ENCODE measurements at regions not wholly inside any gene's neighbourhood (a gene's known extent, or its start where the extent isn't known, plus 50 kb on each side); places are given as distances from the start of the nearest gene placed in this dataset.

- no peak for TF ChIP-seq POLR2A (IDR thresholded peaks at IDR 0.05; ENCODE audit: low read depth, low read length)
- FAIRE-seq (no peak), DNase-seq (ENCODE audit: insufficient read length, low spot score) (no peak)
Measured at GRCh38 chr12:115774148-115774895, 503.2 kb downstream of the MED13L start.

DNA sequence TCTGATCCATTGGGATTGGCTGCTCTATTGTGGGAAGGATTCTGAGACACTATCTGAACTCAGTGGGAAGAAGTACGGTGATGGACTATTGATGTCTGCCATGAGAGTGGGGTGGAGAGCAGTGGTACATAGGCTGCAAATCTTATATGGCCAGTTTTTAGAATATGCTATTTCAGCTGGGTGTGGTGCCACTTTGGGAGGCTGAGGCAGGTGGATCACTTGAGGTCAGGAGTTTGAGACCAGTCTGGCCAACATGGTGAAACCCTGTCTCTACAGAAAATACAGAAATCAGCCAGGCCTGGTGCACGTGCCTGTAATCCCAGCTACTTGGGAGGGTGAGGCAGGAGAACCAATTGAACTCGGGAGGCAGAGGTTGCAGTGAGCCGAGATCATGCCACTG is 505.9 kb downstream of the MED13L start:
- FAIRE-seq, result no peak
- no peak for TF ChIP-seq POLR2A (IDR thresholded peaks at IDR 0.05; ENCODE audit: low read depth, low read length)
- DNase-seq (ENCODE audit: insufficient read length, low spot score), result no peak

DNA sequence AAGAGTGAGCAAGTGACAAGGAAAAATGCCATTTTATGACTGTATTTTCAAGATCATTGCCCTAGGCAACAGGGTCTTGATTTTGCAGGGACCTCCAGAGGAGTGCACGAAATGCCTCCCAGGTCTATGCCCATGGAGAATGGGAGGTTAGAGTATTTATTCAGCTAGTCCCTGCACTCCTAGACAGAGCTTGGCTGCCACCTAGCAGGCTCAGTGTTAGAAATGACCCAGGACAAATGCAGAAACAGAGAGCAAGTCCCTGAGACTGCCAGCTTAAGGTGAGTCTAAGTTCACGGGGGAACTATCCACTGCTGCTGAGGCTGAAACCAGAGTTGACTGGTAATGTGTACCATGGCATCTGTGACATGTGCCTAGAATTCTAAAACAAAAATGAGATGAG is 506.4 kb downstream of the MED13L start:
- no peak for TF ChIP-seq POLR2A (IDR thresholded peaks at IDR 0.05; ENCODE audit: low read depth, low read length)
- DNase-seq (ENCODE audit: insufficient read length, low spot score) (no peak), FAIRE-seq (no peak)

GRCh38 chr12:115770643-115771042 is 506.9 kb downstream of the MED13L start:
- FAIRE-seq (no peak), DNase-seq (ENCODE audit: insufficient read length, low spot score) (no peak)
- TF ChIP-seq POLR2A (IDR thresholded peaks at IDR 0.05; ENCODE audit: low read depth, low read length), result no peak

DNA sequence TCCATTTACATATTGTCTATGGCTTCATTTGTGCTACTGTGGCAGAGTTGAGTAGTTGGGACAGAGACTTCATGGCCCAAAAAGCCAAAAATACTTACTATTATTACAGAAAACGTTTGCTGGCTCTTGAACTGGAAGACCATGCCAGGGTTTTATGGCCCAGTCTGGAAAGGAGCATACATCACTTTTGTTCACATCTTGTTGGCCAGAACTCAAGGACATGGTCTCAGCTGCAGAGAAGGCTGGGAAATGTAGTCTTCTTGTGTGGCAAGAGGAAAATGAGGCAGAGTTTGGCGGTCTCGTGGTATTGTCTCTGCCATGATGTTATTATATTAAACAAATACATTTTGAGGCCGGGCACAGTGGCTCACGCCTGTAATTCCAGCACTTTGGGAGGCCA is 509.6 kb downstream of the MED13L start:
- no peak for TF ChIP-seq POLR2A (IDR thresholded peaks at IDR 0.05; ENCODE audit: low read depth, low read length)
- FAIRE-seq (no peak), DNase-seq (ENCODE audit: insufficient read length, low spot score) (no peak)

GRCh38 chr12:115763982-115764621 is 513.4 kb downstream of the MED13L start:
- FAIRE-seq (no peak), DNase-seq (ENCODE audit: insufficient read length, low spot score) (no peak)
- no peak for TF ChIP-seq POLR2A (IDR thresholded peaks at IDR 0.05; ENCODE audit: low read depth, low read length)

- no peak for TF ChIP-seq POLR2A (IDR thresholded peaks at IDR 0.05; ENCODE audit: low read depth, low read length)
- DNase-seq (ENCODE audit: insufficient read length, low spot score) (no peak), FAIRE-seq (no peak)
Measured at GRCh38 chr12:115763376-115763775, 514.1 kb downstream of the MED13L start.

DNA sequence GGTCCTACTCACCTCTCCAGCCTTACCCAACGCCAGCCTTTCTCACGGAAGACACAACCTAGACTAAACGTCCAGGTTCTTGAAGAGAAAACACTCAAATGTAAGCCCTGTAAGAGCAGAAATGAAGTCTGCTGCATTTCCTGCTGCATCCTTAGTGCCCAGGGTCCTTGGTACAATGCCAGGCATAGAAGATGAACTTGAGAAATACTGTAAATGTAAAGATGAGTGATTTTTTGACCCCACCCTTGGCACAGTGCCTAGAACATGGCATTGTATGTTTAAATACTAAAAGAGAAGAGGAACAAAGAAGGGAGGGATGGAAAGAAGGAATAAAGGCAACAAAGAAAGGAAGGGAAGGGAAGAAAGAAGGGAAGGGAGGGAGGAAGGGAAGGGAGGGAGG is 514.6 kb downstream of the MED13L start:
- no peak for TF ChIP-seq POLR2A (IDR thresholded peaks at IDR 0.05; ENCODE audit: low read depth, low read length)
- FAIRE-seq (no peak), DNase-seq (ENCODE audit: insufficient read length, low spot score) (no peak)

DNA sequence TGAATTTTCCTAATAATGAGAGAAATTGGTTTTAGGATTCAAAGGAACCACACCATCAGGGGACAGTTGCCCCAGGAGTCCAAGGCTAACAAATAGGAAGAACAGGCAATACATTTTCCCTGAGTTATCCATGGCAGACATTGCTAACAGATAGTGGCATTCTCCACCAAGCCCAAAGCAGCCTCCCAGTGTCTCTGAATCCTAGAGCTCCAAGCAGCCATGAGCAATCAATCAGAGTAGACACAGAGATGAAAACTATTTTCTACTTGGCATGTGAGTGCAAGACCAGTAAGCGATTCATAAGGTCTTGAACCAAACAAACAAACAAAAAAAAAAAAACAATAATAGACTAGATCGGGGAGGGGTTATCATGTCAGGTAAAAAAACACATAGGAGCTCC is 515.7 kb downstream of the MED13L start:
- TF ChIP-seq POLR2A (IDR thresholded peaks at IDR 0.05; ENCODE audit: low read depth, low read length), result no peak
- FAIRE-seq, result no peak
- DNase-seq (ENCODE audit: insufficient read length, low spot score), result no peak

- FAIRE-seq (no peak), DNase-seq (ENCODE audit: insufficient read length, low spot score) (no peak)
- TF ChIP-seq POLR2A (IDR thresholded peaks at IDR 0.05; ENCODE audit: low read depth, low read length), result no peak
Measured at GRCh38 chr12:115760231-115760630, 517.3 kb downstream of the MED13L start.

DNA sequence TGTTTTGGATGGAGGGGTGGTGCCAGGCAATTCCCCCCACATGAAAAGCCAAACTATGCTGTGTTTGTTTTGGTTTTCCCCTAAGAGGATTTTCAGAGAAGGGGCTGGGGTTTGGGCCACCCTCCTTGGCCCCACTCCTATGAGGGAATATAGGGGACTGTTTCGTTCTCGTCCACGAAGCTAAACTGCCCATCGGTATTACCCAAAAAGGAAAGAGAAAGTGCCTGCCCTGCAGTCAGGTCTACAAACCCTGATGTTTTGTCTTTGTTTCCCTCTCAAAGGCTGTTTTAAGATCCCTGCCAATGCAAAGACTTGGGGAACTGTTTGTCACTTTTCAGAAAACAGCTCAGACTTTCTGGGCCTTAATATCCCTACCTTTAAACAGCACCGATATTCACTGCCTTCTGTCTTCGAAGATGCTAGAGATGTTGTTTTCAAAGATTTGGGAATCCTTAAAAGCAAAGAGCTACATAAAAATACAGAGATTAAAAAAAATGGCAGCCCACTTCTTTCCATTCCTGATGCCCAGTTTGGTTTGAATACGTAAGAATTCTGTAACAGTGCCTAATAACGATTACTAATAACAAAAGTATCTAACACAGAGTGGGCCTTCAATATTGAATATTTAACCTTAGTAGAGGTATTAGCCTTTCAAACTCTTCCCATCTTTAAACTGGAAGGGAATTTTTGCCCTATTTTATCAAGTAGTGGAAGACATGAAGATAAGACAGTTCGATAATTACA is 518.4 kb downstream of the MED13L start:
- DNase-seq (ENCODE audit: insufficient read length, low spot score) (no peak), FAIRE-seq (no peak)
- no peak for TF ChIP-seq POLR2A (IDR thresholded peaks at IDR 0.05; ENCODE audit: low read depth, low read length)

DNA sequence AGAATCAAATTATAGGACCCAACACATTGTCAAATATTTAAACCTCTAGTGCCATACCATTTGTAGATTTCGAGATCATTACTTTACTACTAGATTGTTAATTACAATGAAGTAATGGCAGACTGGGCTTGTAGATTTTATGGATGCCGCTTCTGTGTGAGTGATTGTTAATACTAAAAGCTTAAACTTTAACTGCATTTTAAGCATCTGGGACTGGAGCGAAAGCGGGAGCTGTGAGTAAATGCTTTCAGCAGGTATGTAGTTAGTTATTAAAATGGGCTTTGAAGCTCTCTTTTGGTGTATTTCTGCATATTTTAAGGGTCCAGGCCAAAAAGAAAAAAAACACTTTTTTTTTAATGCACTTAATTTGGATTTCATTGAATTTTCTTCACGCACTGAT is 519.3 kb downstream of the MED13L start:
- no peak for TF ChIP-seq POLR2A (IDR thresholded peaks at IDR 0.05; ENCODE audit: low read depth, low read length)
- no peak for FAIRE-seq
- no peak for DNase-seq (ENCODE audit: insufficient read length, low spot score)

- FAIRE-seq, result no peak
- no peak for DNase-seq (ENCODE audit: insufficient read length, low spot score)
- no peak for TF ChIP-seq POLR2A (IDR thresholded peaks at IDR 0.05; ENCODE audit: low read depth, low read length)
Measured at GRCh38 chr12:115756804-115757203, 520.7 kb downstream of the MED13L start.

DNA sequence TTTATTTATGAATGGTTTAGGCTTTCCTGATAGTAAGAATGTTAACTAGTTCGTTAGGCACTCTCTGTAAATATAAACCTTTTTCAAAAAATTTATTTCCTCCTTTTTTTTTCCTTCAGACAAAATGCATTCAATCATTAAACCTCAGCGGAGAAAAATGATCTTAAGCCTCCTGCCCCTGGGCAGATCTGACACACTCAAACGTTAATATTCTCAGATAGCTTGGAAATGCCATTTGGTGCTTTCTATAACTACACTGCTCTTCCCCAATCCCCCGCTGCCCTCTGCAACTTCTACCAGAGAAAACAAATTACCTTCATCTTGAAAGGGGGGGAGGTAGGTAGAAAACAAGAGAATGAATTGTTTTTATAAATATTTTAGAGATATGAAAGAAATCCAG is 521.2 kb downstream of the MED13L start:
- TF ChIP-seq POLR2A (IDR thresholded peaks at IDR 0.05; ENCODE audit: low read depth, low read length), result no peak
- DNase-seq (ENCODE audit: insufficient read length, low spot score) (no peak), FAIRE-seq (no peak)

DNA sequence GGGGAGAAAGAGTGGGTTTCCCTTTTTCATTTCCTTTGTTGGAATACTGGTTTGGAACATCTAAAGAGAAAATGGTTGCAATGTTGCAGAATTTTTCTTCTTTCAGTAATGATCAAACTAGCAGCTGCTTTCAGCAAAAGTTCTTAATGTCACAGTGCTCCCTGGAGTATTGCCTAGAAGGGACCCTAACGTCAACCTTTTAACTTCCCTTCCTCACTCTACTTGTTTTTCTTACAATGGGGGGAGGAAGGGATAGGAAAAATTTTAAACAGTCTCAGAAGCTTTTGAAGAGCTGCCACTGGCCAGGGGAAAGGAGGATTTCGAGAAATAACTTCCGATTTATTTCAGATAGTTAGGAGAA is 521.8 kb downstream of the MED13L start:
- TF ChIP-seq POLR2A (IDR thresholded peaks at IDR 0.05; ENCODE audit: low read depth, low read length), result no peak
- no peak for DNase-seq (ENCODE audit: insufficient read length, low spot score)
- no peak for FAIRE-seq

Data from H54 (cell line).